ENCODE measurements at regions not wholly inside any gene's neighbourhood (a gene's known extent, or its start where the extent isn't known, plus 50 kb on each side); places are given as distances from the start of the nearest gene placed in this dataset.

DNA sequence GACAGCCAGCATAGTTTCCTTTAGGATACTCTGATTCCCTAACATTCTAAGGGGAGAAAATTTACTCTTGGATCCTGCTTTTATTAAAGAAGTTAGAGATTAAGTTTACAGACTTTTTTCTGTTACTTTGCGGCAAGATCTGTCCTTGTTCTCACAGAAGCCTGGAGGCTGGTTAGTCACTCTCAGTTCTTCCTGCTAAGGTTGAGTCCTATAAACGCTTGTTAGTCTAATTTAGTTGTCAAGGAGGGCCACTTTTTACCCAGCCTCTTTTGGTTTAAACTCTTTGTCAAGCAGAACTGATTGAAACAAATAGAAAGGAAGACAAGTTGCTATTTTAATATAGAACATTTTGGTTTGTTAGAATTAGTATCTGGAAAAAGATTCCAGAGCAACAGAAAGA lies 89.7 kb downstream of the C21orf91 start (continued):
- TF ChIP-seq, protein P1, sequence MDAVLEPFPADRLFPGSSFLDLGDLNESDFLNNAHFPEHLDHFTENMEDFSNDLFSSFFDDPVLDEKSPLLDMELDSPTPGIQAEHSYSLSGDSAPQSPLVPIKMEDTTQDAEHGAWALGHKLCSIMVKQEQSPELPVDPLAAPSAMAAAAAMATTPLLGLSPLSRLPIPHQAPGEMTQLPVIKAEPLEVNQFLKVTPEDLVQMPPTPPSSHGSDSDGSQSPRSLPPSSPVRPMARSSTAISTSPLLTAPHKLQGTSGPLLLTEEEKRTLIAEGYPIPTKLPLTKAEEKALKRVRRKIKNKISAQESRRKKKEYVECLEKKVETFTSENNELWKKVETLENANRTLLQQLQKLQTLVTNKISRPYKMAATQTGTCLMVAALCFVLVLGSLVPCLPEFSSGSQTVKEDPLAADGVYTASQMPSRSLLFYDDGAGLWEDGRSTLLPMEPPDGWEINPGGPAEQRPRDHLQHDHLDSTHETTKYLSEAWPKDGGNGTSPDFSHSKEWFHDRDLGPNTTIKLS (IDR thresholded peaks at IDR 0.05; ENCODE audit: borderline replicate concordance, low read depth) = no peak
- TF ChIP-seq RFX7 (CRISPR knock-in tag; IDR thresholded peaks at IDR 0.05) = no peak
- no peak for TF ChIP-seq RCOR1 (IDR thresholded peaks at IDR 0.05; ENCODE audit: borderline replicate concordance in 1 of 2, low read depth in 2 of 2, low read length in 2 of 2)
- TF ChIP-seq ETV1 (tag; conservative IDR thresholded peaks at IDR 0.05; ENCODE audit: low read depth) = no peak

DNA sequence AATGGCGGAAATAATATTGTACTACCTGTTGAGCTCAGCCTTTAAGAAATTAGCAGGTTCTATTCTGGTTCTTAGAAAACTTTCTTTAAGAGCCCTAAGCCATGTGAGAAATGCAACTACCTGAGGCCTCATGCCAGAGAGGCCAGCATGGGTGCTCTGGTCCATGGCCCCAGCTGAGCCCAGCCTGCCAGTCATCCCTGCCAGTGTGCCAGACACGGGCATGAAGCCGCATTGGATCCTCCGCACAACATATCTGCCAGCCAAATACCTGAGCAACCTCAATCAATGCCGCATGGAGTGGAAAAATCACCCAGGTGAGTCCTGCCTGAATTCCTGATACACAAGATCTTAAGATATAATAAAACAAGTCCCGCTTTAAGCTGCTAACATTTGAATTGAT lies 91.8 kb downstream of the C21orf91 start:
- ChIA-PET POLR2A (interaction anchor here (1.1 kb wide), 1 partner anchor 21 kb away, joined by 3 read pairs; no protein-coding TSS in a partner anchor), CTCF (ENCODE audit: low intra/inter-chr PET ratio) (no interaction called here)
- no peaks in the 10 kb centered on the region; the same call in 1 of the 2 replicates for H4K20me1 ChIP-seq (replicated peaks; ENCODE audit: control insufficient read depth, insufficient read depth, low read length)
- no peaks in the 10 kb centered on the region; a peak in 1 of 5 replicates for H3K4me1 ChIP-seq (replicated peaks in 1 of 2; ENCODE audit: control insufficient read depth in 2 of 2, insufficient read depth in 2 of 2, low read length in 2 of 2)
- H3K79me2 ChIP-seq (ENCODE audit: control insufficient read depth, insufficient read depth, low read length) = no peaks in the 10 kb centered on the region
- no peak overlapping the region for H3K27ac ChIP-seq (ENCODE audit: extremely low read depth, low read depth, low read length)
- peaks cover 0 to 2% of the 10 kb centered on the region in 2 experiments; a peak in 2 of 5 replicates for H3K27me3 ChIP-seq (ENCODE audit: control insufficient read depth in 2 of 2, insufficient read depth in 2 of 2, low read length in 2 of 2)
- H3K9ac ChIP-seq (ENCODE audit: insufficient read depth in 1 of 2, low read depth in 2 of 2, low read length in 2 of 2) = no peak overlapping the region
- FAIRE-seq = no peak
- no peak for ATAC-seq
- no TSS peak for BruUV-seq (replicated peaks)
- no peaks in the 10 kb centered on the region for H3K9me3 ChIP-seq (replicated peaks; ENCODE audit: control insufficient read depth, insufficient read depth, low read depth, low read length)
- no peak overlapping the region for H2AFZ ChIP-seq (ENCODE audit: low read depth, low read length)
- in situ Hi-C loops (cut with MboI) = no loop called here
- no peak for DNase-seq (ENCODE audit: extremely low read depth in 1 of 4, low spot score in 3 of 4)
- no peaks in the 10 kb centered on the region for H3K36me3 ChIP-seq (ENCODE audit: control insufficient read depth, insufficient read depth, low read length)
- TF ChIP-seq ZNF583 (CRISPR knock-in tag; IDR thresholded peaks at IDR 0.05) = no peak
- no peak for TF ChIP-seq HNRNPUL1 (IDR thresholded peaks at IDR 0.05; ENCODE audit: low read length)
- TF ChIP-seq PHF21A (IDR thresholded peaks at IDR 0.05; ENCODE audit: borderline replicate concordance, low read depth) = no peak
- TF ChIP-seq, protein P2, sequence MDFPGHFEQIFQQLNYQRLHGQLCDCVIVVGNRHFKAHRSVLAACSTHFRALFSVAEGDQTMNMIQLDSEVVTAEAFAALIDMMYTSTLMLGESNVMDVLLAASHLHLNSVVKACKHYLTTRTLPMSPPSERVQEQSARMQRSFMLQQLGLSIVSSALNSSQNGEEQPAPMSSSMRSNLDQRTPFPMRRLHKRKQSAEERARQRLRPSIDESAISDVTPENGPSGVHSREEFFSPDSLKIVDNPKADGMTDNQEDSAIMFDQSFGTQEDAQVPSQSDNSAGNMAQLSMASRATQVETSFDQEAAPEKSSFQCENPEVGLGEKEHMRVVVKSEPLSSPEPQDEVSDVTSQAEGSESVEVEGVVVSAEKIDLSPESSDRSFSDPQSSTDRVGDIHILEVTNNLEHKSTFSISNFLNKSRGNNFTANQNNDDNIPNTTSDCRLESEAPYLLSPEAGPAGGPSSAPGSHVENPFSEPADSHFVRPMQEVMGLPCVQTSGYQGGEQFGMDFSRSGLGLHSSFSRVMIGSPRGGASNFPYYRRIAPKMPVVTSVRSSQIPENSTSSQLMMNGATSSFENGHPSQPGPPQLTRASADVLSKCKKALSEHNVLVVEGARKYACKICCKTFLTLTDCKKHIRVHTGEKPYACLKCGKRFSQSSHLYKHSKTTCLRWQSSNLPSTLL (IDR thresholded peaks at IDR 0.05) = no peak
- 9% methylated on average over 5 of the region's 6 CpGs for WGBS (ENCODE audit: insufficient coverage, low coverage, missing lambda C conversion rate)
- H3K9me1 ChIP-seq (ENCODE audit: control insufficient read depth, insufficient read depth, low read length) = no peaks in the 10 kb centered on the region
- H3K4me2 ChIP-seq (ENCODE audit: insufficient read depth, low read length) = no peak overlapping the region
- no peak overlapping the region for H3K4me3 ChIP-seq
- intact Hi-C loops (cut with micrococcal nuclease) = no loop called here
